OCI-LY7 (cell line): ENCODE measurements at regions not wholly inside any gene's neighbourhood (a gene's known extent, or its start where the extent isn't known, plus 50 kb on each side); places are given as distances from the start of the nearest gene placed in this dataset.

Source experiments
- CTCF ChIP-seq: fragments of 200-600 bp; sonication (generic); conservative IDR thresholded peaks from 2 replicates; pipeline ENCODE4 v1.5.1; 2014; ENCODE audit warnings: mild to moderate bottlenecking, antibody characterized with exemption, low read length, moderate library complexity, mixed read lengths
- EZH2phosphoT487 ChIP-seq: fragments of 200-600 bp; sonication (generic); IDR thresholded peaks from 2 replicates; pipeline ENCODE4 v1.6.1; 2018; ENCODE audit warnings: low read depth, borderline replicate concordance, mild to moderate bottlenecking, mixed run types, antibody characterized with exemption, low read length, moderate library complexity, mixed read lengths

GRCh38 chr6:137403443-137403842 lies 90.8 kb downstream of the OLIG3 start:
- TF ChIP-seq CTCF: no peak
- no peak for TF ChIP-seq EZH2phosphoT487
